Uterus (tissue), 2 donors: ENCODE measurements at regions not wholly inside any gene's neighbourhood (a gene's known extent, or its start where the extent isn't known, plus 50 kb on each side); places are given as distances from the start of the nearest gene placed in this dataset.

Source experiments
- CTCF ChIP-seq, 4 experiments: fragments of 200-600 bp in 2 of 4; fragments of 450-650 bp in 2 of 4; sonication (generic) in 2 of 4; IDR thresholded peaks; one replicate each; pipeline ENCODE4 v1.5.1; 2016 to 2019; ENCODE audit warnings: antibody characterized with exemption in 4 of 4, mild to moderate bottlenecking in 2 of 4, moderate library complexity in 1 of 4
- POLR2A ChIP-seq, 2 donors: fragments of 450-650 bp; IDR thresholded peaks; one replicate each; pipeline ENCODE4 v1.6.1; 2016; ENCODE audit warnings: antibody characterized with exemption in 2 of 2, mild to moderate bottlenecking in 1 of 2, moderate library complexity in 1 of 2

GRCh38 chr2:226644399-226644865, 155.2 kb downstream of the IRS1 start:
- no peak for TF ChIP-seq CTCF (IDR thresholded peaks at IDR 0.05)
- no peak for TF ChIP-seq POLR2A (IDR thresholded peaks at IDR 0.05)
